ENCODE measurements at regions not wholly inside any gene's neighbourhood (a gene's known extent, or its start where the extent isn't known, plus 50 kb on each side); places are given as distances from the start of the nearest gene placed in this dataset.

DNA sequence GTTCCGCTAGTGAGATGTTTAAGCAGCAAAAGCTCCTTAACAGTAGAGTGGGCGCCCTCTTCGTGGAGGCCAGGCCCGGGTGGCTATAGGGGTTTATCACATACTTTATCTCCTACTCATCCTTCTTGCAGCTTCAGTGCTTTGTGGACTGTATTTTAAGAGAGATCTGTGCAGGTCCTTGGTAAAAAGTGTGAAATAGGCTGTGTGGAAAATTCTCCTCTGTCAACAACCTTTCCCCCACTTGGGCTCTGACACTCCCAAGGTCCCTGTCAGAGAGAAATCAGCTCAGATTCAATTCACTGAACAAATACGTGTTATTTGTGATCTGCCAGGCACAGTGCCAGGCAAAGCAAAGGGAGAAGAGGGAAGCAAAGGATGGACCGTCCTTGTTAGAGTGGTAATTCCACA, 214.3 kb upstream of the PPARGC1A start:
- TF ChIP-seq, protein P1, sequence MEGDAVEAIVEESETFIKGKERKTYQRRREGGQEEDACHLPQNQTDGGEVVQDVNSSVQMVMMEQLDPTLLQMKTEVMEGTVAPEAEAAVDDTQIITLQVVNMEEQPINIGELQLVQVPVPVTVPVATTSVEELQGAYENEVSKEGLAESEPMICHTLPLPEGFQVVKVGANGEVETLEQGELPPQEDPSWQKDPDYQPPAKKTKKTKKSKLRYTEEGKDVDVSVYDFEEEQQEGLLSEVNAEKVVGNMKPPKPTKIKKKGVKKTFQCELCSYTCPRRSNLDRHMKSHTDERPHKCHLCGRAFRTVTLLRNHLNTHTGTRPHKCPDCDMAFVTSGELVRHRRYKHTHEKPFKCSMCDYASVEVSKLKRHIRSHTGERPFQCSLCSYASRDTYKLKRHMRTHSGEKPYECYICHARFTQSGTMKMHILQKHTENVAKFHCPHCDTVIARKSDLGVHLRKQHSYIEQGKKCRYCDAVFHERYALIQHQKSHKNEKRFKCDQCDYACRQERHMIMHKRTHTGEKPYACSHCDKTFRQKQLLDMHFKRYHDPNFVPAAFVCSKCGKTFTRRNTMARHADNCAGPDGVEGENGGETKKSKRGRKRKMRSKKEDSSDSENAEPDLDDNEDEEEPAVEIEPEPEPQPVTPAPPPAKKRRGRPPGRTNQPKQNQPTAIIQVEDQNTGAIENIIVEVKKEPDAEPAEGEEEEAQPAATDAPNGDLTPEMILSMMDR (IDR thresholded peaks at IDR 0.05) = no peak
- TF ChIP-seq POLR2A (IDR thresholded peaks at IDR 0.05) = no peak
